Esophagus muscularis mucosa (tissue), 4 donors: ENCODE measurements at regions not wholly inside any gene's neighbourhood (a gene's known extent, or its start where the extent isn't known, plus 50 kb on each side); places are given as distances from the start of the nearest gene placed in this dataset.

ENCODE experiments used
- CTCF ChIP-seq, 3 experiments: fragments of 200-600 bp in 2 of 3; fragments of 450-650 bp in 1 of 3; sonication (generic) in 2 of 3; IDR thresholded peaks; one replicate each; pipeline ENCODE4 v1.5.1; 2017 to 2019; ENCODE audit warnings: antibody characterized with exemption in 3 of 3, mild to moderate bottlenecking in 2 of 3, moderate library complexity in 1 of 3
- EP300 ChIP-seq: sonication (generic); formaldehyde crosslinking; IDR thresholded peaks from one replicate; pipeline ENCODE4 v1.6.1; 2017; ENCODE audit warnings: antibody characterized with exemption
- POLR2A ChIP-seq: fragments of 450-650 bp; IDR thresholded peaks from one replicate; pipeline ENCODE4 v1.6.1; 2017; ENCODE audit warnings: antibody characterized with exemption, moderate library complexity, mild to moderate bottlenecking, low read depth
- POLR2AphosphoS5 ChIP-seq, 2 donors: sonication (generic); formaldehyde crosslinking; IDR thresholded peaks; one replicate each; pipeline ENCODE4 v1.6.1; 2017; ENCODE audit warnings: antibody characterized with exemption in 2 of 2

DNA sequence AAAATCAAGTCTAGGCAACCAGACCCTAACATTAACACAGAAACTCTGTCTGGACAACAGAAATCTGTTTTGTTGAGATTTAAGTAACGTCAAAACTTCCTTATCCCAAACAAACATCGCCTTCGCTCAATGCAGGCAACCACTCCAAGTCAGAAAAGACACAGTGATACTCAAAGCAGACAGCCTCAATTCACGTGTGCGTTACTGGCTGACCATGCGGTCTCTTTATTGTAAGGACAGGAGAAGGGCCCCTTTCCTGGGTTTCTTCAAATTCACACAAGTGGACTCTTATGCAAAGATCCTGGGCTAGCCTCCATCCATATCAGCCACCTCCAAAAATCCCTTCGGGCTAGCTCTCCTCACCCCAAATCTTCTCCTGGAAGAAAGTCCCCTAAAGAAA is 467.7 kb downstream of the SOX9 start:
- TF ChIP-seq EP300: no peak
- TF ChIP-seq CTCF (IDR thresholded peaks at IDR 0.05): no peak
- no peak for TF ChIP-seq POLR2AphosphoS5 (IDR thresholded peaks at IDR 0.05)
- no peak for TF ChIP-seq POLR2A
